ENCODE measurements at regions not wholly inside any gene's neighbourhood (a gene's known extent, or its start where the extent isn't known, plus 50 kb on each side); places are given as distances from the start of the nearest gene placed in this dataset.
A peak's percentile ranks its signal among the peaks of the same experiment; 100 is the strongest.

GRCh38 chr6:154931711-154932424 lies 63.2 kb upstream of the TIAM2 start:
- H3K23ac ChIP-seq (ENCODE audit: insufficient read length), result no peak overlapping the region
- no peaks in the 10 kb centered on the region for H4K20me1 ChIP-seq (replicated peaks in 1 of 2; ENCODE audit: control insufficient read depth in 1 of 2, insufficient read depth in 2 of 2, low read length in 2 of 2)
- peak overlapping the region; percentile 14; the same call in 1 of the 2 replicates for H2BK15ac ChIP-seq (ENCODE audit: low read length)
- H3K4me2 ChIP-seq (ENCODE audit: insufficient read depth in 1 of 2, low read depth in 2 of 2, low read length in 2 of 2), result no peak overlapping the region
- DNase-seq (ENCODE audit: low read depth in 1 of 2, low spot score in 2 of 2) (no peak), FAIRE-seq (no peak)
- no peaks in the 10 kb centered on the region for H3K23me2 ChIP-seq (ENCODE audit: low read depth, low read length)
- H3K79me1 ChIP-seq (ENCODE audit: low read depth, low read length), result no peaks in the 10 kb centered on the region
- CTCF ChIA-PET (ENCODE audit: partially characterized antibody), result interaction anchor here (0.9 to 10.4 kb wide), 9 partner anchors 13 to 337 kb away, joined by 3 to 98 read pairs (median 4); no protein-coding TSS in a partner anchor
- no peaks in the 10 kb centered on the region for H3K36me3 ChIP-seq (ENCODE audit: control insufficient read depth in 2 of 4, insufficient read depth in 4 of 4, low read length in 3 of 4)
- H2BK120ac ChIP-seq (replicated peaks; ENCODE audit: low read depth, low read length), result peak overlapping the region; percentile 34
- no peaks in the 10 kb centered on the region for H3K27me3 ChIP-seq (replicated peaks in 1 of 4; ENCODE audit: control insufficient read depth in 3 of 4, extremely low read depth in 1 of 4, insufficient read depth in 3 of 4, low read length in 3 of 4)
- H2AFZ ChIP-seq (ENCODE audit: low read length), result no peak overlapping the region
- peak overlapping the region; percentile 35; the same call in 1 of the 2 replicates for H2BK12ac ChIP-seq (ENCODE audit: low read depth, low read length)
- H2BK20ac ChIP-seq (ENCODE audit: low read length), result no peak overlapping the region
- WGBS, 2 experiments (ENCODE audit: extremely low coverage in 1 of 2, insufficient coverage in 1 of 2, insufficient read length in 1 of 2, insufficient replicate concordance in 2 of 2, low coverage in 1 of 2, low lambda C conversion rate in 2 of 2, missing lambda C conversion rate in 1 of 2), result 85% methylated on average over 4 of the region's 4 CpGs; no CpG with 5 or more reads in 1 of the 2 experiments
- no peak overlapping the region for H3K14ac ChIP-seq (ENCODE audit: insufficient read length)
- no peak overlapping the region for H3K56ac ChIP-seq (replicated peaks; ENCODE audit: insufficient read length, low read depth, low read length)
- no peak overlapping the region for H4K8ac ChIP-seq (ENCODE audit: extremely low read depth, insufficient read depth, low read length)
- no peaks in the 10 kb centered on the region for H3K9me3 ChIP-seq (ENCODE audit: insufficient read depth in 2 of 2, low read depth in 1 of 2, low read length in 1 of 2)
- no peak overlapping the region for H3K27ac ChIP-seq (ENCODE audit: low read depth, low read length)
- H3K18ac ChIP-seq (ENCODE audit: extremely low read depth, low read length), result no peak overlapping the region
- H4K5ac ChIP-seq (ENCODE audit: insufficient read length, low read depth, low read length), result no peak overlapping the region
- no peak overlapping the region for H4K91ac ChIP-seq (replicated peaks; ENCODE audit: insufficient read length, low read length)
- H3K4ac ChIP-seq (replicated peaks; ENCODE audit: insufficient read length, low read depth, low read length), result no peak overlapping the region
- H2BK5ac ChIP-seq (ENCODE audit: low read depth, low read length), result no peak overlapping the region
- H3K4me3 ChIP-seq (ENCODE audit: extremely low read depth in 1 of 4, insufficient read depth in 2 of 4, low read depth in 3 of 4, low read length in 4 of 4), result no peak overlapping the region
- H3K4me1 ChIP-seq (replicated peaks in 1 of 4; ENCODE audit: control insufficient read depth in 3 of 4, insufficient read depth in 4 of 4, low read length in 3 of 4), result peaks cover 5 to 16% (median 5%) of the 10 kb centered on the region in 4 experiments; a peak in 6 of 7 replicates
- H3K9ac ChIP-seq (replicated peaks in 1 of 4; ENCODE audit: extremely low read depth in 1 of 4, low read depth in 3 of 4, low read length in 3 of 4), result no peak overlapping the region
- TF ChIP-seq PHF8 (conservative IDR thresholded peaks at IDR 0.05; ENCODE audit: low read depth, low read length), result no peak
- no peak for TF ChIP-seq POLR2AphosphoS5 (IDR thresholded peaks at IDR 0.05; ENCODE audit: low read depth, low read length)
- TF ChIP-seq CTCF (IDR thresholded peaks at IDR 0.05; ENCODE audit: control extremely low read depth in 1 of 3, insufficient read depth in 1 of 3, low read depth in 1 of 3, low read length in 3 of 3), result no peak
- no peak for TF ChIP-seq E2F6 (IDR thresholded peaks at IDR 0.05)
- TF ChIP-seq CREB1 (IDR thresholded peaks at IDR 0.05), result no peak
- peak; percentile 90 for TF ChIP-seq TEAD4 (IDR thresholded peaks at IDR 0.05; ENCODE audit: low read depth, low read length)
- no peak for TF ChIP-seq SRF (IDR thresholded peaks at IDR 0.05; ENCODE audit: low read depth, low read length)
- no peak for TF ChIP-seq RXRA (IDR thresholded peaks at IDR 0.05; ENCODE audit: insufficient read depth, low read depth, low read length)
- no peaks in the 10 kb centered on the region for H3K79me2 ChIP-seq (ENCODE audit: control insufficient read depth in 1 of 2, insufficient read depth in 2 of 2, low read length in 2 of 2)
- H2AK5ac ChIP-seq (ENCODE audit: low read depth, low read length), result no peak overlapping the region
- POLR2A ChIA-PET (ENCODE audit: partially characterized antibody), result interaction anchor here (1.0 to 1.4 kb wide), 3 partner anchors 12 to 63 kb away, joined by 3 read pairs; partner anchors contain the start of gene TIAM2

Data from H1 (cell line).